Esophagus muscularis mucosa (tissue), 4 donors: ENCODE measurements at regions not wholly inside any gene's neighbourhood (a gene's known extent, or its start where the extent isn't known, plus 50 kb on each side); places are given as distances from the start of the nearest gene placed in this dataset.

Experiments
- EP300 ChIP-seq: sonication (generic); formaldehyde crosslinking; IDR thresholded peaks from one replicate; pipeline ENCODE4 v1.6.1; 2017; ENCODE audit warnings: antibody characterized with exemption
- POLR2A ChIP-seq: fragments of 450-650 bp; IDR thresholded peaks from one replicate; pipeline ENCODE4 v1.6.1; 2017; ENCODE audit warnings: antibody characterized with exemption, moderate library complexity, mild to moderate bottlenecking, low read depth
- POLR2AphosphoS5 ChIP-seq, 2 donors: sonication (generic); formaldehyde crosslinking; IDR thresholded peaks; one replicate each; pipeline ENCODE4 v1.6.1; 2017; ENCODE audit warnings: antibody characterized with exemption in 2 of 2
- TF ChIP-seq, protein P1 (sequence below), 3 experiments: fragments of 200-600 bp in 2 of 3; fragments of 450-650 bp in 1 of 3; sonication (generic) in 2 of 3; IDR thresholded peaks; one replicate each; pipeline ENCODE4 v1.5.1; 2017 to 2019; ENCODE audit warnings: antibody characterized with exemption in 3 of 3, mild to moderate bottlenecking in 2 of 3, moderate library complexity in 1 of 3

DNA sequence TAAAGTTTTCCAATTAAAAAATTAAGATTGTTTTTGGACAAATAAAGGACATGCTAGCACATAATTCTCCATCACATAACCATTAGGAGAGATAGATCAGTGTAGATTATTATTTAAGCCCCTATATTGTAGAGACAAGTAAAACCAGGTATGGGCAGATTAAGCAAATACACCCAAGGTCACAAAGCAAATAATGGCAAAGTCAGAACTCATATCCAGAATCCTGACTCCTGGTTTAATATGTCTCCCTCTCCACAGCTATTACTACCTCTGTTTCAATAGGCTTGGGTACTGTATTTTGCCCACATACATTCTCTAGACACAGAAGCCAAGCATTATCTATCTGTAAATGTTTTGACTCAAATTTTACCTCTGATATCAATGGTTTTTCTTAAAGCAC lies 282.3 kb downstream of the EPHA4 start:
- TF ChIP-seq, protein P1, sequence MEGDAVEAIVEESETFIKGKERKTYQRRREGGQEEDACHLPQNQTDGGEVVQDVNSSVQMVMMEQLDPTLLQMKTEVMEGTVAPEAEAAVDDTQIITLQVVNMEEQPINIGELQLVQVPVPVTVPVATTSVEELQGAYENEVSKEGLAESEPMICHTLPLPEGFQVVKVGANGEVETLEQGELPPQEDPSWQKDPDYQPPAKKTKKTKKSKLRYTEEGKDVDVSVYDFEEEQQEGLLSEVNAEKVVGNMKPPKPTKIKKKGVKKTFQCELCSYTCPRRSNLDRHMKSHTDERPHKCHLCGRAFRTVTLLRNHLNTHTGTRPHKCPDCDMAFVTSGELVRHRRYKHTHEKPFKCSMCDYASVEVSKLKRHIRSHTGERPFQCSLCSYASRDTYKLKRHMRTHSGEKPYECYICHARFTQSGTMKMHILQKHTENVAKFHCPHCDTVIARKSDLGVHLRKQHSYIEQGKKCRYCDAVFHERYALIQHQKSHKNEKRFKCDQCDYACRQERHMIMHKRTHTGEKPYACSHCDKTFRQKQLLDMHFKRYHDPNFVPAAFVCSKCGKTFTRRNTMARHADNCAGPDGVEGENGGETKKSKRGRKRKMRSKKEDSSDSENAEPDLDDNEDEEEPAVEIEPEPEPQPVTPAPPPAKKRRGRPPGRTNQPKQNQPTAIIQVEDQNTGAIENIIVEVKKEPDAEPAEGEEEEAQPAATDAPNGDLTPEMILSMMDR (IDR thresholded peaks at IDR 0.05), result no peak
- TF ChIP-seq POLR2AphosphoS5 (IDR thresholded peaks at IDR 0.05) (no peak), POLR2A (no peak), EP300 (no peak)
